Stomach (tissue), 4 donors: ENCODE measurements at regions not wholly inside any gene's neighbourhood (a gene's known extent, or its start where the extent isn't known, plus 50 kb on each side); places are given as distances from the start of the nearest gene placed in this dataset.

ENCODE experiments used
- EP300 ChIP-seq: sonication (generic); formaldehyde crosslinking; IDR thresholded peaks from one replicate; pipeline ENCODE4 v1.6.1; 2017; ENCODE audit warnings: antibody characterized with exemption
- POLR2A ChIP-seq, 4 donors: fragments of 450-650 bp; IDR thresholded peaks; one replicate each; pipeline ENCODE4 v1.6.1; 2016; ENCODE audit warnings: antibody characterized with exemption in 4 of 4, control low read depth in 2 of 4, mild to moderate bottlenecking in 1 of 4, moderate library complexity in 1 of 4
- POLR2AphosphoS5 ChIP-seq, 3 donors: sonication (generic); formaldehyde crosslinking; IDR thresholded peaks; one replicate each; pipeline ENCODE4 v1.6.1; 2016; ENCODE audit warnings: antibody characterized with exemption in 3 of 3
- TF ChIP-seq, protein P1 (sequence below), 7 experiments: fragments of 450-650 bp in 4 of 7; fragments of 200-600 bp in 3 of 7; sonication (generic) in 3 of 7; IDR thresholded peaks; one replicate each; pipeline ENCODE4 v1.5.1; 2016 to 2019; ENCODE audit warnings: antibody characterized with exemption in 7 of 7, control low read depth in 2 of 7, mild to moderate bottlenecking in 1 of 7

- TF ChIP-seq, protein P1, sequence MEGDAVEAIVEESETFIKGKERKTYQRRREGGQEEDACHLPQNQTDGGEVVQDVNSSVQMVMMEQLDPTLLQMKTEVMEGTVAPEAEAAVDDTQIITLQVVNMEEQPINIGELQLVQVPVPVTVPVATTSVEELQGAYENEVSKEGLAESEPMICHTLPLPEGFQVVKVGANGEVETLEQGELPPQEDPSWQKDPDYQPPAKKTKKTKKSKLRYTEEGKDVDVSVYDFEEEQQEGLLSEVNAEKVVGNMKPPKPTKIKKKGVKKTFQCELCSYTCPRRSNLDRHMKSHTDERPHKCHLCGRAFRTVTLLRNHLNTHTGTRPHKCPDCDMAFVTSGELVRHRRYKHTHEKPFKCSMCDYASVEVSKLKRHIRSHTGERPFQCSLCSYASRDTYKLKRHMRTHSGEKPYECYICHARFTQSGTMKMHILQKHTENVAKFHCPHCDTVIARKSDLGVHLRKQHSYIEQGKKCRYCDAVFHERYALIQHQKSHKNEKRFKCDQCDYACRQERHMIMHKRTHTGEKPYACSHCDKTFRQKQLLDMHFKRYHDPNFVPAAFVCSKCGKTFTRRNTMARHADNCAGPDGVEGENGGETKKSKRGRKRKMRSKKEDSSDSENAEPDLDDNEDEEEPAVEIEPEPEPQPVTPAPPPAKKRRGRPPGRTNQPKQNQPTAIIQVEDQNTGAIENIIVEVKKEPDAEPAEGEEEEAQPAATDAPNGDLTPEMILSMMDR (IDR thresholded peaks at IDR 0.05) = no peak
- TF ChIP-seq POLR2A (IDR thresholded peaks at IDR 0.05) (no peak), EP300 (no peak), POLR2AphosphoS5 (IDR thresholded peaks at IDR 0.05) (no peak)
Measured at GRCh38 chr12:22935501-22935900, 310.5 kb downstream of the ETNK1 start.
